ENCODE measurements at regions not wholly inside any gene's neighbourhood (a gene's known extent, or its start where the extent isn't known, plus 50 kb on each side); places are given as distances from the start of the nearest gene placed in this dataset.

- no peak for TF ChIP-seq ESRRG (CRISPR knock-in tag; IDR thresholded peaks at IDR 0.05)
- no peak for TF ChIP-seq ISL1 (CRISPR knock-in tag; IDR thresholded peaks at IDR 0.05)
- TF ChIP-seq TSHZ2 (CRISPR knock-in tag; IDR thresholded peaks at IDR 0.05): no peak
- TF ChIP-seq CREB5 (CRISPR knock-in tag; IDR thresholded peaks at IDR 0.05; ENCODE audit: low read depth): no peak
- no peak for TF ChIP-seq ZFP30 (CRISPR knock-in tag; IDR thresholded peaks at IDR 0.05)
- no peak for TF ChIP-seq RARB (CRISPR knock-in tag; IDR thresholded peaks at IDR 0.05)
- TF ChIP-seq PATZ1 (CRISPR knock-in tag; IDR thresholded peaks at IDR 0.05; ENCODE audit: borderline replicate concordance): no peak
- TF ChIP-seq ZNF70 (CRISPR knock-in tag; IDR thresholded peaks at IDR 0.05): no peak
- no peak for TF ChIP-seq ARNTL (CRISPR knock-in tag; IDR thresholded peaks at IDR 0.05; ENCODE audit: borderline replicate concordance, low read depth)
- TF ChIP-seq ZNF8 (CRISPR knock-in tag; IDR thresholded peaks at IDR 0.05): no peak
- no peak for TF ChIP-seq OSR1 (CRISPR knock-in tag; IDR thresholded peaks at IDR 0.05)
These were observed 71.6 kb upstream of the UNC5A start for GRCh38 chr5:176738637-176739250.
